GF-D8 (cell line): ENCODE measurements at regions not wholly inside any gene's neighbourhood (a gene's known extent, or its start where the extent isn't known, plus 50 kb on each side); places are given as distances from the start of the nearest gene placed in this dataset.
"Not testable (repeated sequence)": the region's sequence is repeated elsewhere in the genome, so short reads cannot be mapped to it uniquely, and the experiment has no call there.

Experiments
- DNase-seq: peaks from one replicate; lab custom pipeline; 2025; lab: John Stamatoyannopoulos, UW

- DNase-seq: no peak
Observed at GRCh38 chr4:134879019-134879418, 677.4 kb upstream of the PABPC4L start.

DNA sequence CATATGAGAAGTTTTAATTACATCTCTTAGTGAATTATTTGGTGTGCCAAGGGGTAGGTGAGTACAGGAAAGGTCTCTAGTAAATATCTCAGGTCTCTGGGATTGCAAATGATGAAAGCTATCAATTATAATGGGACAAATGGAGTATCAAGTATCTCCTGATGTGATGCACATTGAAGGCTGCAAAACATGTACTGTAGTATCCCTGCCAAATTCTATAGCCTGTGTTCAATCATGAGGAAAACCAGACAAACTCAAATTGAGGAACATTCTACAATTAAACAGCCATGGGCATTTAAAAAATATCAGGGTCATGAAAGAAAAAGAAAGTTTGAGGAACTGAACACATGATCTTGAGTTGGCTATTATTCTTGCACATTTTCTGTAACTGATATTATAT lies 665.4 kb upstream of the PABPC4L start:
- DNase-seq: no peak

- DNase-seq: no peak
Observed at GRCh38 chr4:134865675-134866074, 664.1 kb upstream of the PABPC4L start.

DNA sequence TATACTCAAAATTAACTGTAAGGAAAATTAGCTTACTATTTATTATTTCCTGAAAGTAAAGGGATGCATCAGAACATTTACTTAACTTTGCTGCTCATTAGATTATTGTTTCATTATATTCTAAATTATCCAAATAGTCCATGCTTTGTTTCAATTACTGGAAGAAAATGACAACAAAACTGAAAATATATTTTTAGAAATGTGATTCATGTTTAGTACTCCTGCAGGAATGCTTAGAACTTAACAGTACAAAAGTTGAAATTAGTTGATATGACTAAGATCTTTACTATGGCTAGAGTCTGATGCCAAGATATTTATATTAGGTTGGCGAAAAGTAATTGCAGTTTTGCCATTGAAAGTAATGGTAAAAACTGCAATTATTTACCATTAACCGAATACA lies 660.5 kb upstream of the PABPC4L start:
- no peak for DNase-seq

DNA sequence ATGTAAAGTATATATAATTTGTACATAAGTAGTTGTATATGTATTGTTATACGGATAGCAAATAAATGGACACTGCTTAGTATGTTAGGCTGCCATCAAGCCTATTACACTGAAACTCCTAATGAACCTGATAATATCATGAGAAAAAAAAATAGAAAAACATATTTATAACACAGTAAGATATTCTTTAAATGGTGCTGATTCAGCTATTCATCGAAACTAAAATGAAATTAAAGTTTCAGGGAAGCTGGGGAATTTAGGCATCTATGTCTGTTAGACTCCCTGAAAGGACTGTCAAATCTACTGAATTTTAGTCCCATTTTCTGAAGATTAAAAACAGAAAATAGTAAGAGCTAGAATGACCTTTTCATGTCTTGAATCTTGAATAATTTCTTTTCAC lies 647.1 kb upstream of the PABPC4L start:
- no peak for DNase-seq

- not testable (repeated sequence) for DNase-seq
Observed at GRCh38 chr4:134830741-134831140, 629.2 kb upstream of the PABPC4L start.

DNA sequence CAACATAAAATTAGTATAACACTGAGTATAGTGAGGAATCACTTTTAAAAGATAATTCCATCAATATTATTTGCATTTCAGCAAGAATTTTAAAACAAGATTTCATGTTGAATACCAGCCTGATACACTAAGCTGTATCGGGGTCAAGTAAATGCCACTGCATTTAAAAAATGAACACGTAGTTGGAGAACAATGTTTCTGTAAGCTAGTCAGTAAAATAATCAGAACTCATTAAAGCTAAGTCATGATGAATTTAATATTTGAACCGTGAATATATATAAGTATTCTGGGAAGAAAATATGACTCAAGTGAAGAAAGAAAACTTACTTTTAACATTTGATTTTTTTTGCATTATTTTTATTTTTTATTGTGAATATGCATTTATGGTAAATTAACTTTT lies 611.0 kb upstream of the PABPC4L start:
- no peak for DNase-seq

DNA sequence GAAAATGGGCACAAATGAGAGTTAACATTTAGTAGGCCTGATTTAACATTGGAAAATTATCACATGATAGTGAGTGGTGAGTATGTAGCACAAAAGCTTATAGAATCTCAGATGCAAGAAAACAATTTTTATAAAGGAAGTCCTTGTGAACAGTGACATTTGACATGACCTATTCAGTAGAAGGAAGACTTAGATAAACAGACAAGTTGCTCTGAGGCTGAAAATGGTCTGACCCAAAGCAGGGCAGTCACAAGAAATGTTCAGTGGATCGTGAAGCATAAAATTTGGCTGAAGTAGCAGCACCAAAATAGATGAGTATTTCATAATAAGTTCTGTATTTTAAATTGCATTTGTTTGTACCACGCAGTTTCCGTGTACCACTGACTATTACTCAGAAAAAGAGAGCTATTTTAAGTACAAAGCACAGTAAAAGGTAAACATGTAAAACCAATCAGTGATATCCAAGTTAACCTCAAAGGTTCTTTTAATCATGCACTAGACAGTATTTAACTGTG lies 605.7 kb upstream of the PABPC4L start:
- DNase-seq: no peak

DNA sequence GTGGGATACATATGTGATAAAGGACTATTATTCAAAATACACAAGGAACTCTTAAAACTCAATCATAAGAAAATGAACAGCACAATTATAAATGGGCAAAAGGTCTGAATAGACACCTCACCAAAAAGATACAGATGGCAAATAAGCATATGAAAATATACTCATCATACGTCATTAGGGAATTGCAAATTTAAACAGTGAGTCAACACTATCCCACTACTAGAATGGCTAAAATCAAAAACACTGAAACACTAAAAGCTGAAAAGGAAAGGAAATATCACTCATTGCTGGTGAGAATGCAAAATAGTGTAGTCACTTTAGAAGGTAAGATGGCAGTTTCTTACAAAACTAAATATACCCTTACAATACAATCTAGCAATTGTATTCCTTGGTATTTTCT lies 597.0 kb upstream of the PABPC4L start:
- no peak for DNase-seq

DNA sequence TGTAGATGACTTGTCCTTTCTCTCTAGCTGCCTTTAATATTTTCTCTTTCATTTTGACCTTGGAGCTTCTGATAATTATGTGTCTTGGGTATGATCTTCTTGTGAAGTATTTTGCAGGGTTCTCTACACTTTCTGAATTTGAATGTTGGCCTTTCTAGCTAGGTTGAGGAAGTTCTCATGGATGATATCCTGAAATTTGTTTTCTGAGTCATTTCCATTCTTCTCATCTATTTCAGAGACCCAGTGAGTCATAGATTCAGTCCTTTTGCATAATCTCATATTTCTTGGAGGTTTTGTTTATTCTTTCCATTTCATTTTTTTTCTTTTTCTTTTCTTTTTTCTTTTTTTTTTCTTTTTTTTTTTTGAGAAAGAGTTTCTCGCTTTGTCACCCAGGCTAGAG lies 585.7 kb upstream of the PABPC4L start:
- no peak for DNase-seq

DNA sequence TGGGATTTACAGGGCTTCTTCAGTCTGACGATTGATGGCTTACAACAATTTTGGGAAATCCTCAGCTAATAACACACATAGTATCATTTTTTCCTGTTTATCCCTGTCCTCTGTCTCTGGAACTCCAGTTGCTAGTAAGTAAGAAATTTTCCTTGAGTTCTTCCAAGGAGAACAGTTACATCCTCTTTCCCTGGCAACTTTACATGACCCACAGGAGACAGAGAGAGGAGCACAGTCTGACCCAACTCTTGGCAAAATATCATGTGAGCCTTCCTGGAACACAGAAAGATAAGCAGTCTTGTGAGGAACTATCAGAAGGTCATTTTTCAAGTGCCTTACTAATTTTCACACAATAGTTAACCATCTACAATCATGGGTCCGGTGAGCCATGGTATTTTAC lies 578.7 kb upstream of the PABPC4L start:
- DNase-seq: no peak

DNA sequence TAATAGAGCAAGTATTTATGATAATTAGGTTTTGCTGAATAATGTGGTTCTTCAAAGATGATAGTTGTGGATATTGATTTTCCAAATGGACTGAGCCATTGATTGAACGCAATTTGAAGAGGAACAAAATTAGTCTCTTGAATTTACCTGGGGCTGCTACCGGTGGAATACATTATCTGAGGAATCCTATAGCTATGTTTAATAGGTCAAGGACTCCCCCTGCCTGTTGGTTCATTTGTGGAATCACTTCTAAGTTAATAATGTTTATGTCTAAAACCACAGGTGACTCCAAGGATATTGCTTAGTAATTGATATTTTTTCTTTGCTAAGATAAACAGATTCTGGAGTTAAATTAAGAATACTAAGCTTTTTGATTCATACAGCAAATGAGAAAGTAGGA lies 576.0 kb upstream of the PABPC4L start:
- DNase-seq: no peak

GRCh38 chr4:134773497-134774000 lies 572.0 kb upstream of the PABPC4L start:
- no peak for DNase-seq

GRCh38 chr4:134762053-134762452 lies 560.5 kb upstream of the PABPC4L start:
- no peak for DNase-seq

DNA sequence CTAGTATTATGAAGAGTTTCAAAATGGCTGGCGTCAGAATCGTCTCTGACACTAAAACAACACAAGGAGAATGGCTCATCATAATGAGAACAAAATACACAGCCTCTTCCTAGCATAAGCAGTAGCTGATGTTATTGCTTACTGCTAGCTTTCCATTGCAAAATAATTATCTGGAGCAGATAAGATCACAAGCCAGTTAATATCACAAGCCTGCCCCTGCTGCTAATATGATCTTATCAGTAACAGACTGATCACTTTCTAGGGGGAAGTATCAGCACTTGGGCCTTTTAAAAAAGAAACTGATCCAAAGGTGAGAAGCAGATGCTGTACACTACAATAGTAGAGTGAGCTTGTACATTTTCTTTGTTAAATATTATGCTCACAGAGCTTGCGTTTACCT lies 554.8 kb upstream of the PABPC4L start:
- no peak for DNase-seq

DNA sequence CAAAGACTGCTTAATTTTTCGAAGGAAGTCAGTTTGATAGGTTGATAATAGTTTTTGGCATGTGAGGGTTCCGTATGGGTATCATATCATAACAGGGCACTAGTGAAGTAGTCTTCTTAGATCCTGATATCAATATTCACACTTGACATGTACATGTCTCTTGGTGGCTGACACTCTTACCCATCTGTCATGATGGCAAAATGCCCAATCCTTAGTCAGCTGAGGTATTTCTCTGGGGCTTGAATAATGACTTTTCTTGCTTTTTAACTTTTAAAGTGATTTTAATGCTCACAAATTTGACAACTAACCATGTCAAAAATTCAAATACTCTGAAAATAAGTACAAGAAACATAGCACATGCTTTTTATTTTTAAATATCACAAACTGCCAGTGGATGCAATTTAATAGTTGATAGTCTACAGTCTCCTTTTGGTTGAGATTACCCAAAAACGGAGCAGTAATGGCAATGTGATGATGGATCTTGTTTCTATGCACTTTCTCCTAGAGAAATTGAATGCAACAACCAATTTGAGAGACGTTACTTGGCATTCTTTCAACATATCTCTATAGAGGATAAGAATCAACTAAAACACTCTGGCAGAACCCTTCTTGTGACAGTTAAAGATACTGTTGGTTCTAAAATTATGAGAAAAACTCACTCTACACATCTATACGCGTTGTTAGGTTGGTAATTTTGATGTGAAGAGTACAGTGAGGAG lies 552.9 kb upstream of the PABPC4L start:
- no peak for DNase-seq

DNA sequence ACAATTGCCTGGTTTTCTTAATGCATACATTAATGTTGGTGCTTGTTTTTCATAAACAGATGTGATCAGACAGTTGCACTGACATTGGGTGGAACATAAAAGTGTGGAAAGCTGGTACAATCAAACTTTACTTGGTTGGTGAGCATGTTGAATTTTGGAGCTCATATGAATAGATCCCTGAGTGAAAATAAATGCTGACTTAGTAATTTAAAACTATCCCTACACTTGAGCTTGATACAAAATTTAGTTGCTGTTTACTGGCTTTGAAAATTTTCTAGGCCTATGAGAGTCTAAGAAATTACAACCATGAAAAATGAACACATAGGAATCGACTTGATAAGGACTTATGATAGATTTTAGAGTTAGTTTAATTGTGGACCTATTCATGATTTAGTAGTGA lies 551.8 kb upstream of the PABPC4L start:
- no peak for DNase-seq

DNA sequence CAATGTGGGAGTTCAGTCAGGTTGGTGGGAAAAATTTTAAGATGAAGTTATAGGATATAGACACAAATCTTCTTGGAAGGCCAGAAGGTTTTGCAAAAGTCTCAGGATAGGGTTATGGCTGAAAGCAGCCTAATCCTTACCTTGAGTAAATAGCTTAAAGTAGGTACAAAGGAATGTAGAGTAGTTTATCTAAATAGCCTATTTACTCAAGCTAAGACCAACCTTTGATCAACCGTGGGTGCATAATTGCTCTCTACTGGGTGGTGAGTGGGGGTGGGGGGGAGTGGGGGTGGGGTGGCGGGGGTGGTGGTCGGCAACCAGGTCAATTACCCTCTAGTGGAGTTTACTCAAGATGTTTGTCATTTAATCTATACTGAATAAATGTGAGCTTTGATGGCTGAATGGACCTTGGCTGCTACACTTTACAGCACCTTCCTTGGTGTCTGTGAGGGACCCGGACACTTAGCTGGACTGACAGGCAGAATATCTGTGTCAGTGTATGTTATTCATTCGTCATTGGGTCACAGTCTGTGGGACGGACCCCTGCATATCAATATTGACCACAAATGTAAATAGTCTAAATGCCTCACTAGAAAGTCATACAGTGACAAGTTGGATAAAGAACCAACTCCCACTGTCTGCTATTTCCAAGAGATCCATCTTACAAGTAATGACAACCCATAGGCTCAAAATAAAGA lies 545.7 kb upstream of the PABPC4L start:
- DNase-seq: no peak

DNA sequence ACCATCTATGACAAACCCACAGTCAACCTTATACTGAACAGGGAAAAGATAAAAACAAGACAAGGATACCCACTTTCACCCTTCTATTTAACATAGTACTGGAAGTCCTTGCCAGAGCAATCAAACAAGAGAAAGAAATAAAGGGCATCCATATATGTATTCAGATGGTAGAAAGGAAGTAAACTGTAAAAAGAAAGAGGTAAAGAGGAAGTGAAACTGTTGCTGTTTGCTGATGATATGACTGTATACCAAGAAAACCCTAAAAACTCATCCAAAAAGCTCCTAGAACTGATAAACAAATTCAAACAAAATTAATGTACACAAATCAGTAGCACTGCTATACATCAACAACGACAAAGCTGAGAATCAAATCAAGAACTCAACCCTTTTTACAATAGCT lies 538.7 kb upstream of the PABPC4L start:
- DNase-seq: no peak

DNA sequence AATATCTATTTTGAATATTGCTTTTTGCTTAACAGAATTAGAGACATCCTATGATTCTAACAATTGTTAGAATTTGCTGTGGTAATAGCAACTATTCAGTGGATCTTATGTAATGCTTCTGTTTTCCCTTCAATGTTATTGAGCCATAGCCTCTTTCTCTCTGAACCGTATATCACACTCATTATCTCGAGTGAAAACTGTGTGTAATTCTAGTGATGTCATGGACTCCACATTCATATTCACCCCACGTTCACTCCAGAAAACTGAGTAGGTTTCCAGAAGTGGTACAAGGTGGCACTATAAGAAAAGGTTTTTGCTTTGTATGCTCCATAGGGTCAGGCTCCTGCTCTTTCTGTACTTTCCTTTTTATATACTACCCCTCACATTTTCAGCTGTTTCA lies 534.3 kb upstream of the PABPC4L start:
- no peak for DNase-seq

GRCh38 chr4:134727696-134728095 lies 526.1 kb upstream of the PABPC4L start:
- no peak for DNase-seq

- no peak for DNase-seq
Observed at GRCh38 chr4:134722306-134722705, 520.7 kb upstream of the PABPC4L start.

GRCh38 chr4:134720030-134720429 lies 518.4 kb upstream of the PABPC4L start:
- no peak for DNase-seq

DNA sequence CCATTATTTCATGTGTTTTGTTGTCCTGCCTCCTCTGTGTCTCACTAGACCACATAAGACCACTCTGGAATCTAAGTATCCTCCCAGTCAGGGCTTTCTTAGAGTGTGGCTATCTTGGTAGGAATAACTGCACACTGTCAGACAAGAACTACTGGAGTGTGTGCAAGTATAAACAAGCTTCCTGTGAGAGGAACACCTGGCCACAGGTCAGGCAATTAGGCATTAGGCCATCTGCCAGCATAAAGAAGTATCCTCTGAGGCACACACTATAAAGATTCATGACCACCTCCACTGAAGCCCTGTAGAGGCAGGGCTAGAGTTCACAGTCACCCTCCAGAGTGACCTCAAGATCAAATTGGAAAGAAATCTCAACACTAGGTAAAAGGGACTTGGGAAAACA lies 507.0 kb upstream of the PABPC4L start:
- no peak for DNase-seq
